ENCODE measurements at regions not wholly inside any gene's neighbourhood (a gene's known extent, or its start where the extent isn't known, plus 50 kb on each side); places are given as distances from the start of the nearest gene placed in this dataset.

DNA sequence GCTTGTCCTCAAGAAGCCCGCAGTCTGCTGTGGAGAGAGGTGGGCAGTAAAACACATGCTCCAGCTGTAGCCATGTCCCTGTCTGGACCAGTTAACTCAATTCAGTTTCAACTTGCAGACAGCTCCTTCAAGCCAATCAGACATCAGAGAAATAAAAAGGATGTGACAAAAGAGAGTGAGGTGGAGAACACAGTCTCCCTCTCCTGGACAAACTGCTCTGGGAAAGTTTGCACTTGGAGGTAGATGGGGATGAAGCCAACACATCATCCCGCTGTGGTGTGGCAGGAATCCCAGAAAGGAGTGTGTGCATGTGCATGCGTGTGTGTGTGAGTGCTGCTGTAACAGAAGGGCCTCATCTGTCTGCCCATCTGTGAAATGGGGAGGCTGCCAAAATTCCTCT lies 358.6 kb upstream of the ASIC2 start:
- DNase-seq (ENCODE audit: low read depth, low spot score): no peak
- Histone ChIP-seq H3K27me3 (ENCODE audit: control insufficient read depth, insufficient read depth, low read length) (no peaks in the 10 kb centered on the region), H3K4me3 (ENCODE audit: low read depth, low read length) (no peak overlapping the region), H3K9me3 (ENCODE audit: control insufficient read depth, insufficient read depth, low read length) (no peaks in the 10 kb centered on the region; the same call in 1 of the 2 replicates), H3K27ac (ENCODE audit: low read depth, low read length) (no peak overlapping the region)
- CTCF ChIA-PET: no interaction called here
- TF ChIP-seq, protein P1, sequence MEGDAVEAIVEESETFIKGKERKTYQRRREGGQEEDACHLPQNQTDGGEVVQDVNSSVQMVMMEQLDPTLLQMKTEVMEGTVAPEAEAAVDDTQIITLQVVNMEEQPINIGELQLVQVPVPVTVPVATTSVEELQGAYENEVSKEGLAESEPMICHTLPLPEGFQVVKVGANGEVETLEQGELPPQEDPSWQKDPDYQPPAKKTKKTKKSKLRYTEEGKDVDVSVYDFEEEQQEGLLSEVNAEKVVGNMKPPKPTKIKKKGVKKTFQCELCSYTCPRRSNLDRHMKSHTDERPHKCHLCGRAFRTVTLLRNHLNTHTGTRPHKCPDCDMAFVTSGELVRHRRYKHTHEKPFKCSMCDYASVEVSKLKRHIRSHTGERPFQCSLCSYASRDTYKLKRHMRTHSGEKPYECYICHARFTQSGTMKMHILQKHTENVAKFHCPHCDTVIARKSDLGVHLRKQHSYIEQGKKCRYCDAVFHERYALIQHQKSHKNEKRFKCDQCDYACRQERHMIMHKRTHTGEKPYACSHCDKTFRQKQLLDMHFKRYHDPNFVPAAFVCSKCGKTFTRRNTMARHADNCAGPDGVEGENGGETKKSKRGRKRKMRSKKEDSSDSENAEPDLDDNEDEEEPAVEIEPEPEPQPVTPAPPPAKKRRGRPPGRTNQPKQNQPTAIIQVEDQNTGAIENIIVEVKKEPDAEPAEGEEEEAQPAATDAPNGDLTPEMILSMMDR (IDR thresholded peaks at IDR 0.05; ENCODE audit: low read depth, low read length): no peak
- POLR2A ChIA-PET: no interaction called here

DNA sequence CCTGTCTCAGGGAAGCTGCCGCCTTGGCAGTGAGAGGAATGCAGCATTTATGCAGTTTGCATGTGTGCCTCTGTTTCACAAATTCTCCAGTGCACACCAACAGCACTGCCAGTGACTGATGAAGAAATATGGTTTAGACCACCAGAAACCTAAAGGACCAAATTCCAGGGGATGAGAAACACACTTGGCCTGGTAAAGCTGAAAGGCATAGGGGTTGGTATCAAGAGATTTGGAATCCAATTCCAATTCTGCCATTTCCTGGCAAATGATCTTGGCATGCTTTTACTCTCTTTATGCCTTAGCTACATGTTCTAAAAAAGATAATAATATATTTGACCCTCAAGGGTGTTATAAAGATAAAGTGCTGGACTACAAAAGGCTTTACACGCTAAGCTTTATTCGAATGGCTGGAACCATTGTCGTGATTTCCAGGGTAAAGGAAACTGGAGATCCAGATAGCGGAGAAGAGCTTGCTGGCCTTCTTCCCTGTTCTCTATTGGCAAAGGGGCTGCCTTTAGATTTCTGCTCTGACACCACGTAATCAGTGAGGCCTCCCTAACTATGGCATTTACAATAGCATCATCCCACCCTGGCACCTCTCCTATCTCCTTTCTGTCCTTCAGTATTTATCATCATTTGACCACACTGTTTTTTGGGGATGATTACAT lies 359.8 kb upstream of the ASIC2 start:
- CTCF ChIA-PET: no interaction called here
- TF ChIP-seq, protein P1 (IDR thresholded peaks at IDR 0.05; ENCODE audit: low read depth, low read length): no peak
- H3K27ac ChIP-seq (ENCODE audit: low read depth, low read length): no peak overlapping the region
- POLR2A ChIA-PET: no interaction called here
- H3K9me3 ChIP-seq (ENCODE audit: control insufficient read depth, insufficient read depth, low read length): peaks cover 4% of the 10 kb centered on the region
- H3K27me3 ChIP-seq (ENCODE audit: control insufficient read depth, insufficient read depth, low read length): no peaks in the 10 kb centered on the region
- no peak for DNase-seq (ENCODE audit: low read depth, low spot score)
- no peak overlapping the region for H3K4me3 ChIP-seq (ENCODE audit: low read depth, low read length)

DNA sequence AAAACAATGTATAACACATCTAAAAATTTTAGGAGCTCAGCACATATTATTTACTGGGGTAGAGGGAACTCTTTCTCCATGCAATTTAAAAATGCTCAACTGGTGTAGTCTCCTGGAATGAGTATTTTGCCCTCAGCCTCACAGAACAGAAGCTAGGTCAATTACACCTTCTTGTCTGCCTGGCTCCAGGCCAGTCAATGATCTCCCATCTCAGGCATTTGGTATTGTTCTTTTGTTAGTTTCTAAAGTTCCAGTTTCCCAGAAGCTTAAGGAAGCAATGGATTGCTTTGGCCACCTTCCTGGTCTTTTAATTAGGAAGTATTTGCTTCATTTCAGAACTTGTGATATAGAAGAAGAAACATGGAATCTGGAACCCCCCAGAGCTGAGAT lies 360.3 kb upstream of the ASIC2 start:
- DNase-seq (ENCODE audit: low read depth, low spot score): no peak
- Histone ChIP-seq H3K9me3 (ENCODE audit: control insufficient read depth, insufficient read depth, low read length) (peaks cover 4% of the 10 kb centered on the region), H3K27ac (ENCODE audit: low read depth, low read length) (no peak overlapping the region), H3K4me3 (ENCODE audit: low read depth, low read length) (no peak overlapping the region), H3K27me3 (ENCODE audit: control insufficient read depth, insufficient read depth, low read length) (no peaks in the 10 kb centered on the region)
- ChIA-PET POLR2A (no interaction called here), CTCF (no interaction called here)
- TF ChIP-seq, protein P1 (IDR thresholded peaks at IDR 0.05; ENCODE audit: low read depth, low read length): no peak

DNA sequence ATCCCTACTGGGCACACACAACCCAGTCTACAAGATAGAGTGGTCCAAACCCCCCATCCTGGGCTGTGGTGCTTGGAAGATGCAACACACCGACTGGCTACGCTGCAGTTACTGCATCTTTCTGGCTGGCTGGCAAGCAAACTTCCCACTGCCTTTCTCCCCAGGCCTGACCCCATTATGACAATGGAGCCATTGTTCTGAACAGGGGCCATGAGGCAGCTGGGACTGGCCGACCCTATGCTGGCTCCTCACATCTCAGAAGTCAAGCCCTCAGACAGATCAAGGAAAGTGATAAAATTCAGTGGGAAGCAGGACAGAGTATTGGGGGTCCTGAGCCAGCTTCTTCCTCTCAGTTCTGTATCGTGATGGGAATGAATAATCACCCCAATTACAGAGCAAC lies 364.1 kb upstream of the ASIC2 start:
- CTCF ChIA-PET: no interaction called here

DNA sequence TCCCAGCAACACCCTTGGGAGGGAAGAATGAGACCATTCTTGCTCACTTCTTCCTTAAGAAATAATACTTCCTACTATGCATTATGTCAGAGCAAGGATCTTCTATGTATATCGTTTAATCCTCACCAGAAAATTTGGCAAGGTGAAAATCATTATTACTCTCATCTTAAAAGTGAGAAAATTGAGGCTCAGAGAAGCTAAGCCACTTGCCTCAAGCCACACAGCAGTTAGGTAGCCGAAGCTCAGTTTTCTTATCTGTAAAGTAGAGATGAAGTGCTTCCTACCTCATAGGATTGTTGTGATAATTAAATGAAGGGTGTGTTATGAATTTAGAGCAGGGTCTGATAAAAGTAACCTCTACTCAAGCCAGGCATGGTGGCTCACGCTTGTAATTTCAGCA lies 368.9 kb upstream of the ASIC2 start:
- no peaks in the 10 kb centered on the region for H3K27me3 ChIP-seq (ENCODE audit: control insufficient read depth, insufficient read depth, low read length)
- H3K27ac ChIP-seq (ENCODE audit: low read depth, low read length): no peak overlapping the region
- peaks cover 11% of the 10 kb centered on the region for H3K9me3 ChIP-seq (ENCODE audit: control insufficient read depth, insufficient read depth, low read length)
- POLR2A ChIA-PET: no interaction called here
- CTCF ChIA-PET: no interaction called here
- no peak overlapping the region for H3K4me3 ChIP-seq (ENCODE audit: low read depth, low read length)
- TF ChIP-seq, protein P1 (IDR thresholded peaks at IDR 0.05; ENCODE audit: low read depth, low read length): no peak
- no peak for DNase-seq (ENCODE audit: low read depth, low spot score)

More for the DNA sequence above, 364.1 kb upstream of the ASIC2 start:
- no peak overlapping the region for H3K27ac ChIP-seq (ENCODE audit: low read depth, low read length)
- POLR2A ChIA-PET: no interaction called here
- peaks cover 8% of the 10 kb centered on the region for H3K9me3 ChIP-seq (ENCODE audit: control insufficient read depth, insufficient read depth, low read length)
- DNase-seq (ENCODE audit: low read depth, low spot score): no peak
- H3K27me3 ChIP-seq (ENCODE audit: control insufficient read depth, insufficient read depth, low read length): no peaks in the 10 kb centered on the region
- H3K4me3 ChIP-seq (ENCODE audit: low read depth, low read length): no peak overlapping the region
- TF ChIP-seq, protein P1 (IDR thresholded peaks at IDR 0.05; ENCODE audit: low read depth, low read length): no peak

Measured in AG04450 (cell line).